DOHH2 (cell line): ENCODE measurements at regions not wholly inside any gene's neighbourhood (a gene's known extent, or its start where the extent isn't known, plus 50 kb on each side); places are given as distances from the start of the nearest gene placed in this dataset.

Source experiments
- EZH2phosphoT487 ChIP-seq: fragments of 200-600 bp; sonication (generic); IDR thresholded peaks from 2 replicates; pipeline ENCODE4 v1.6.1; 2017; ENCODE audit warnings: borderline replicate concordance, mild to moderate bottlenecking, antibody characterized with exemption, low read length, moderate library complexity, mixed read lengths
- TF ChIP-seq, protein P1 (sequence below): fragments of 200-600 bp; sonication (generic); IDR thresholded peaks from one replicate; pipeline ENCODE4 v1.5.1; 2014; ENCODE audit warnings: antibody characterized with exemption, mild to moderate bottlenecking, low read depth, low read length; ENCODE audit not compliant: poor library complexity, severe bottlenecking

GRCh38 chr6:153702671-153703070 is 336.4 kb upstream of the OPRM1 start:
- TF ChIP-seq, protein P1, sequence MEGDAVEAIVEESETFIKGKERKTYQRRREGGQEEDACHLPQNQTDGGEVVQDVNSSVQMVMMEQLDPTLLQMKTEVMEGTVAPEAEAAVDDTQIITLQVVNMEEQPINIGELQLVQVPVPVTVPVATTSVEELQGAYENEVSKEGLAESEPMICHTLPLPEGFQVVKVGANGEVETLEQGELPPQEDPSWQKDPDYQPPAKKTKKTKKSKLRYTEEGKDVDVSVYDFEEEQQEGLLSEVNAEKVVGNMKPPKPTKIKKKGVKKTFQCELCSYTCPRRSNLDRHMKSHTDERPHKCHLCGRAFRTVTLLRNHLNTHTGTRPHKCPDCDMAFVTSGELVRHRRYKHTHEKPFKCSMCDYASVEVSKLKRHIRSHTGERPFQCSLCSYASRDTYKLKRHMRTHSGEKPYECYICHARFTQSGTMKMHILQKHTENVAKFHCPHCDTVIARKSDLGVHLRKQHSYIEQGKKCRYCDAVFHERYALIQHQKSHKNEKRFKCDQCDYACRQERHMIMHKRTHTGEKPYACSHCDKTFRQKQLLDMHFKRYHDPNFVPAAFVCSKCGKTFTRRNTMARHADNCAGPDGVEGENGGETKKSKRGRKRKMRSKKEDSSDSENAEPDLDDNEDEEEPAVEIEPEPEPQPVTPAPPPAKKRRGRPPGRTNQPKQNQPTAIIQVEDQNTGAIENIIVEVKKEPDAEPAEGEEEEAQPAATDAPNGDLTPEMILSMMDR = no peak
- no peak for TF ChIP-seq EZH2phosphoT487
